GM21360 (cell line): ENCODE measurements at regions not wholly inside any gene's neighbourhood (a gene's known extent, or its start where the extent isn't known, plus 50 kb on each side); places are given as distances from the start of the nearest gene placed in this dataset.

Source experiments
- ATAC-seq: cut with Tn5 transposase; IDR thresholded peaks from one replicate; pipeline ENCODE4 v1.9.1; 2021; ENCODE audit warnings: mild to moderate bottlenecking, moderate library complexity; ENCODE audit not compliant: unreplicated experiment

- no peak for ATAC-seq
Measured at GRCh38 chr20:20939006-20939405, 167.2 kb downstream of the LINC00237 start.

- no peak for ATAC-seq
Measured at GRCh38 chr20:20938599-20938998, 167.6 kb downstream of the LINC00237 start.

- no peak for ATAC-seq
Measured at GRCh38 chr20:20938131-20938530, 168.0 kb downstream of the LINC00237 start.

- no peak for ATAC-seq
Measured at GRCh38 chr20:20933142-20933958, 172.8 kb downstream of the LINC00237 start.

- ATAC-seq, result no peak
Measured at GRCh38 chr20:20932156-20932555, 174.0 kb downstream of the LINC00237 start.

- ATAC-seq, result no peak
Measured at GRCh38 chr20:20931632-20932031, 174.5 kb downstream of the LINC00237 start.

- ATAC-seq, result no peak
Measured at GRCh38 chr20:20931024-20931423, 175.1 kb downstream of the LINC00237 start.

GRCh38 chr20:20930500-20930899 lies 175.7 kb downstream of the LINC00237 start:
- no peak for ATAC-seq

- no peak for ATAC-seq
Measured at GRCh38 chr20:20929341-20929740, 176.8 kb downstream of the LINC00237 start.

GRCh38 chr20:20926222-20926905 lies 179.8 kb downstream of the LINC00237 start:
- no peak for ATAC-seq

- no peak for ATAC-seq
Measured at GRCh38 chr20:20920433-20920832, 185.7 kb downstream of the LINC00237 start.

- no peak for ATAC-seq
Measured at GRCh38 chr20:20915844-20916243, 190.3 kb downstream of the LINC00237 start.

GRCh38 chr20:20904501-20904831 lies 192.0 kb upstream of the RALGAPA2 start:
- ATAC-seq, result no peak

- ATAC-seq, result no peak
Measured at GRCh38 chr20:20903773-20904500, 191.5 kb upstream of the RALGAPA2 start.

- ATAC-seq, result no peak
Measured at GRCh38 chr20:20897922-20898321, 185.5 kb upstream of the RALGAPA2 start.

- ATAC-seq, result no peak
Measured at GRCh38 chr20:20897145-20897544, 184.7 kb upstream of the RALGAPA2 start.

- no peak for ATAC-seq
Measured at GRCh38 chr20:20896606-20897005, 184.2 kb upstream of the RALGAPA2 start.

GRCh38 chr20:20895537-20895936 lies 183.1 kb upstream of the RALGAPA2 start:
- ATAC-seq, result no peak

GRCh38 chr20:20894753-20895152 lies 182.3 kb upstream of the RALGAPA2 start:
- no peak for ATAC-seq

GRCh38 chr20:20894280-20894679 lies 181.8 kb upstream of the RALGAPA2 start:
- ATAC-seq, result no peak

- ATAC-seq, result no peak
Measured at GRCh38 chr20:20892328-20892727, 179.9 kb upstream of the RALGAPA2 start.

GRCh38 chr20:20890751-20891150 lies 178.3 kb upstream of the RALGAPA2 start:
- no peak for ATAC-seq
